Nephron progenitor cell (in vitro differentiated cells): ENCODE measurements at regions not wholly inside any gene's neighbourhood (a gene's known extent, or its start where the extent isn't known, plus 50 kb on each side); places are given as distances from the start of the nearest gene placed in this dataset.

Source experiments
- DNase-seq: peaks from one replicate; pipeline ENCODE4 v3.0.0; 2021
- H3K27ac Mint-ChIP-seq: 2 replicates; pipeline ENCODE4 v1.8.0; 2021; ENCODE audit warnings: mild to moderate bottlenecking, moderate library complexity, mixed read lengths
- H3K27me3 Mint-ChIP-seq: 2 replicates; pipeline ENCODE4 v1.8.0; 2021; ENCODE audit warnings: mild to moderate bottlenecking, low read depth, mixed read lengths; ENCODE audit not compliant: poor library complexity
- H3K36me3 Mint-ChIP-seq: 2 replicates; pipeline ENCODE4 v1.8.0; 2021; ENCODE audit warnings: low read depth, mixed read lengths
- H3K4me1 Mint-ChIP-seq: 2 replicates; pipeline ENCODE4 v1.8.0; 2021; ENCODE audit warnings: mixed read lengths
- H3K4me3 Mint-ChIP-seq: 2 replicates; pipeline ENCODE4 v1.8.0; 2021; ENCODE audit warnings: mild to moderate bottlenecking, moderate library complexity, mixed read lengths
- H3K9me3 Mint-ChIP-seq: 2 replicates; pipeline ENCODE4 v1.8.0; 2021; ENCODE audit warnings: mild to moderate bottlenecking, moderate library complexity, mixed read lengths
- CTCF ChIP-seq: fragments of 200-600 bp; sonication (generic); IDR thresholded peaks from 2 replicates; pipeline ENCODE4 v1.5.0; 2021; ENCODE audit warnings: antibody characterized with exemption

- H3K4me3 Mint-ChIP-seq: no peak overlapping the region
- no peak for TF ChIP-seq CTCF
- H3K36me3 Mint-ChIP-seq: no peaks in the 10 kb centered on the region
- no peaks in the 10 kb centered on the region for H3K9me3 Mint-ChIP-seq
- no peak for DNase-seq
- H3K4me1 Mint-ChIP-seq: no peaks in the 10 kb centered on the region
- H3K27me3 Mint-ChIP-seq: no peaks in the 10 kb centered on the region
- H3K27ac Mint-ChIP-seq: no peak overlapping the region
Measured at GRCh38 chr3:67916353-67916752, 261.9 kb upstream of the SUCLG2 start.

- Mint-ChIP-seq H3K9me3 (no peaks in the 10 kb centered on the region), H3K27ac (no peak overlapping the region), H3K27me3 (no peaks in the 10 kb centered on the region), H3K36me3 (no peaks in the 10 kb centered on the region), H3K4me1 (no peaks in the 10 kb centered on the region), H3K4me3 (no peak overlapping the region)
- no peak for TF ChIP-seq CTCF
- DNase-seq: no peak
Measured at GRCh38 chr3:67907735-67908134, 253.3 kb upstream of the SUCLG2 start.

GRCh38 chr3:67906261-67906660, 251.8 kb upstream of the SUCLG2 start:
- Mint-ChIP-seq H3K36me3 (no peaks in the 10 kb centered on the region), H3K9me3 (no peaks in the 10 kb centered on the region), H3K4me1 (no peaks in the 10 kb centered on the region), H3K4me3 (no peak overlapping the region), H3K27ac (no peak overlapping the region), H3K27me3 (no peaks in the 10 kb centered on the region)
- no peak for DNase-seq
- no peak for TF ChIP-seq CTCF

GRCh38 chr3:67901681-67902080, 247.3 kb upstream of the SUCLG2 start:
- no peaks in the 10 kb centered on the region for H3K9me3 Mint-ChIP-seq
- H3K27ac Mint-ChIP-seq: no peak overlapping the region
- no peaks in the 10 kb centered on the region for H3K27me3 Mint-ChIP-seq
- TF ChIP-seq CTCF: peak; percentile 32
- no peak overlapping the region for H3K4me3 Mint-ChIP-seq
- H3K36me3 Mint-ChIP-seq: no peaks in the 10 kb centered on the region
- DNase-seq: no peak
- H3K4me1 Mint-ChIP-seq: peaks cover 9% of the 10 kb centered on the region

GRCh38 chr3:67898916-67899315, 244.5 kb upstream of the SUCLG2 start:
- H3K4me1 Mint-ChIP-seq: peaks cover 17% of the 10 kb centered on the region
- H3K27me3 Mint-ChIP-seq: no peaks in the 10 kb centered on the region
- no peak overlapping the region for H3K4me3 Mint-ChIP-seq
- no peaks in the 10 kb centered on the region for H3K9me3 Mint-ChIP-seq
- H3K27ac Mint-ChIP-seq: no peak overlapping the region
- no peak for TF ChIP-seq CTCF
- no peaks in the 10 kb centered on the region for H3K36me3 Mint-ChIP-seq
- DNase-seq: no peak

- no peak for DNase-seq
- no peak for TF ChIP-seq CTCF
Measured at GRCh38 chr3:67897351-67898336, 243.2 kb upstream of the SUCLG2 start.

More at GRCh38 chr3:67897351-67898336, 243.2 kb upstream of the SUCLG2 start:
- no peak overlapping the region for H3K4me3 Mint-ChIP-seq
- H3K4me1 Mint-ChIP-seq: peaks cover 17% of the 10 kb centered on the region
- H3K27ac Mint-ChIP-seq: no peak overlapping the region
- no peaks in the 10 kb centered on the region for H3K36me3 Mint-ChIP-seq
- H3K27me3 Mint-ChIP-seq: no peaks in the 10 kb centered on the region
- H3K9me3 Mint-ChIP-seq: no peaks in the 10 kb centered on the region
